Right lobe of liver (tissue), 6 donors: ENCODE measurements at regions not wholly inside any gene's neighbourhood (a gene's known extent, or its start where the extent isn't known, plus 50 kb on each side); places are given as distances from the start of the nearest gene placed in this dataset.

Experiments
- ATAC-seq, 4 donors: fragments of 200-7000 bp; cut with Tn5 transposase; one replicate each; pipeline ENCODE4 v1.9.1; 2020; ENCODE audit warnings: mild to moderate bottlenecking in 4 of 4, moderate library complexity in 4 of 4
- DNase-seq, 3 donors: peaks; one replicate each; pipeline ENCODE4 v3.0.0-alpha.2; 2020
- H3K27ac ChIP-seq, 3 donors: fragments of 200-600 bp; one replicate each; pipeline ENCODE4 v1.8.0; 2022
- H3K27me3 ChIP-seq, 2 donors: fragments of 200-600 bp; one replicate each; pipeline ENCODE4 v1.8.0; 2022
- H3K36me3 ChIP-seq, 4 donors: fragments of 200-600 bp; sonication (generic) in 1 of 4; one replicate each; pipeline versions ENCODE4 v1.5.1 to v1.8.0; 2017 to 2022; ENCODE audit warnings: control low read depth in 1 of 4
- H3K4me1 ChIP-seq, 4 donors: fragments of 200-600 bp; sonication (generic) in 1 of 4; one replicate each; pipeline versions ENCODE4 v1.5.1 to v1.8.0; 2017 to 2022; ENCODE audit warnings: control low read depth in 1 of 4
- H3K4me3 ChIP-seq, 3 donors: fragments of 200-600 bp; one replicate each; pipeline ENCODE4 v1.8.0; 2022
- H3K9me3 ChIP-seq, 4 donors: fragments of 200-600 bp; sonication (generic) in 1 of 4; one replicate each; pipeline versions ENCODE4 v1.5.1 to v1.8.0; 2017 to 2022; ENCODE audit warnings: control low read depth in 1 of 4
- POLR2A ChIP-seq: fragments of 450-650 bp; IDR thresholded peaks from one replicate; pipeline ENCODE4 v1.6.1; 2017; ENCODE audit warnings: antibody characterized with exemption, mild to moderate bottlenecking
- WGBS: methylation state at CpG from one replicate; pipeline ENCODE4 v1.1.6; 2018; ENCODE audit warnings: low coverage, low lambda C conversion rate; ENCODE audit not compliant: insufficient coverage; ENCODE audit errors: missing lambda C conversion rate; 5-methylcytosine and 5-hydroxymethylcytosine counted together
- intact Hi-C, 2 donors: fragments of 100-400 bp; cut with DNase I; formaldehyde crosslinking; loops; one replicate each; pipeline versions ENCODE4 v1.11.2 to v1.14.1; 2022
- TF ChIP-seq, protein P1 (sequence below), 4 donors: fragments of 200-600 bp in 3 of 4; fragments of 450-650 bp in 1 of 4; IDR thresholded peaks; one replicate each; pipeline versions ENCODE4 v1.5.1 to v1.8.0; 2016 to 2022; ENCODE audit warnings: antibody characterized with exemption in 4 of 4, mild to moderate bottlenecking in 2 of 4
- donor health status: DM: no; HTN: yes; CAD: no.
- donor health status: DM: no; HTN: no; CAD: no.
- donor health status: DM: no; HTN: no; CAD: no.
- donor health status: DM: no; HTN: yes; CAD: no.
- donor health status: DM: no; HTN: yes; CAD: no.

DNA sequence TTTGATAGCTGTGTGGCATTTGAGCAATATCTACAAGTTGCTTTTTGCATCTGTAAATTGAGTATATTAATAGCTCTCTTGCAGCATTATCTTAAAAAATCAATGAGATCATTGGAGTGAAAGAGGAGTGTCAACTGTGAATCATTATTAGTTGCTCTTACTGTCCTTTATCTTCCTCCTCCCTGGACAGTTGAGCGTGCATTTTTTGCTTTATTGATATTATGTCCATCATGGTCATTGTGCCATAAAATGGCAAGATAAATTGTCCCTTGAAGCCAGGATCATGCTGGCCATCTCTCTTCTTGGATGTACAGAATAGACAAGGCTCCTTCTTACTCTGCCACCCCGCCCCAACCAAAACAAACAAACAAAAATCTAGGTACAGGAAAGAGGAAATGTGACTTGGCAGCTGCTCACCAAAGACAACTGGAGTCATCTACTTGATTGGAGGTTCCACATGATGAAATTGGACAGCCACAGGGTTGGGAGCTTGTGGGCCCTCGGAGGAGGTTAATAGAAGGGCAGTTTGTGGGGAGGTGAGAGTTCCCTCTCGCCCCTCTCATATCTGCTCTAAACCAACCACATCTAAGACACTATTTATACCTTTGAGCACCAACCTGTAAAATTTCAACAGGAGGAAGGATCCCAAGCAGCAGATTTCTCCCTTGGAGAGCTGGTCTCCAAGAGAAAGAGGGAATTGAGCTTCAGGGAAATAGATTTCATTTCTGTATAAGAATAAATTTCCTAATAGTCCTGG, 252.7 kb downstream of the SKIDA1 start:
- H3K27me3 ChIP-seq = no peaks in the 10 kb centered on the region
- WGBS = 61% methylated on average over 3 of the region's 4 CpGs
- no peak for ATAC-seq

DNA sequence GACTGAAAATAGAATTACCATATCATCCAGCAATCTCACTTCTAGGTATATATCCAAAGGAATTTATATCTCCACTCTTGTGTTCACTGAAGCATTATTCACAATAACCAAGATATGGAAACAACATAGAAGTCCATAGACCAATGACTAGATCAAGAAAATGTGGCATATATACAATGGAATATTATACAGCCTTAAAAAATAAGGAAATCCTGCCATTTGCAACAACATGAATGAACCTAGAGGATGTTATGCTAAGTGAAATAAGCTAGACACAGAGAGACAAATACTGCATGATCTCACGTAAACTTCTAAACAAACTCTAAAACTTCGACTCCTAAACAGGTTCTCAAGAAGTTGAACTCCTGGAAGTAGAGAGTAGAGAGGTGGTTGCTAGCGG, 254.5 kb downstream of the SKIDA1 start:
- Histone ChIP-seq H3K36me3 (no peaks in the 10 kb centered on the region), H3K4me3 (no peak overlapping the region), H3K4me1 (no peaks in the 10 kb centered on the region), H3K9me3 (no peaks in the 10 kb centered on the region), H3K27me3 (no peaks in the 10 kb centered on the region), H3K27ac (no peak overlapping the region)
- WGBS = 89% methylated on average over 3 of the region's 3 CpGs
- no peak for TF ChIP-seq POLR2A
- TF ChIP-seq, protein P1, sequence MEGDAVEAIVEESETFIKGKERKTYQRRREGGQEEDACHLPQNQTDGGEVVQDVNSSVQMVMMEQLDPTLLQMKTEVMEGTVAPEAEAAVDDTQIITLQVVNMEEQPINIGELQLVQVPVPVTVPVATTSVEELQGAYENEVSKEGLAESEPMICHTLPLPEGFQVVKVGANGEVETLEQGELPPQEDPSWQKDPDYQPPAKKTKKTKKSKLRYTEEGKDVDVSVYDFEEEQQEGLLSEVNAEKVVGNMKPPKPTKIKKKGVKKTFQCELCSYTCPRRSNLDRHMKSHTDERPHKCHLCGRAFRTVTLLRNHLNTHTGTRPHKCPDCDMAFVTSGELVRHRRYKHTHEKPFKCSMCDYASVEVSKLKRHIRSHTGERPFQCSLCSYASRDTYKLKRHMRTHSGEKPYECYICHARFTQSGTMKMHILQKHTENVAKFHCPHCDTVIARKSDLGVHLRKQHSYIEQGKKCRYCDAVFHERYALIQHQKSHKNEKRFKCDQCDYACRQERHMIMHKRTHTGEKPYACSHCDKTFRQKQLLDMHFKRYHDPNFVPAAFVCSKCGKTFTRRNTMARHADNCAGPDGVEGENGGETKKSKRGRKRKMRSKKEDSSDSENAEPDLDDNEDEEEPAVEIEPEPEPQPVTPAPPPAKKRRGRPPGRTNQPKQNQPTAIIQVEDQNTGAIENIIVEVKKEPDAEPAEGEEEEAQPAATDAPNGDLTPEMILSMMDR (IDR thresholded peaks at IDR 0.05) = no peak
- intact Hi-C loops = loop anchor here in 1 of 2 donors (5.0 kb wide), 1 partner anchor 194 kb away; no protein-coding TSS in a partner anchor
- DNase-seq (no peak), ATAC-seq (no peak)

More for the DNA sequence above, 252.7 kb downstream of the SKIDA1 start:
- Histone ChIP-seq H3K27ac (no peak overlapping the region), H3K36me3 (no peaks in the 10 kb centered on the region), H3K9me3 (no peaks in the 10 kb centered on the region), H3K4me3 (no peak overlapping the region), H3K4me1 (no peaks in the 10 kb centered on the region)
- intact Hi-C loops = loop anchor here in 1 of 2 donors (5.0 kb wide), 1 partner anchor 196 kb away; no protein-coding TSS in a partner anchor
- DNase-seq = no peak
- TF ChIP-seq POLR2A = no peak
- TF ChIP-seq, protein P1 (IDR thresholded peaks at IDR 0.05) = no peak

GRCh38 chr10:21269289-21269688, 256.2 kb downstream of the SKIDA1 start:
- intact Hi-C loops = loop anchor here (10.0 kb wide), 2 partner anchors 194 to 404 kb away; no protein-coding TSS in a partner anchor

DNA sequence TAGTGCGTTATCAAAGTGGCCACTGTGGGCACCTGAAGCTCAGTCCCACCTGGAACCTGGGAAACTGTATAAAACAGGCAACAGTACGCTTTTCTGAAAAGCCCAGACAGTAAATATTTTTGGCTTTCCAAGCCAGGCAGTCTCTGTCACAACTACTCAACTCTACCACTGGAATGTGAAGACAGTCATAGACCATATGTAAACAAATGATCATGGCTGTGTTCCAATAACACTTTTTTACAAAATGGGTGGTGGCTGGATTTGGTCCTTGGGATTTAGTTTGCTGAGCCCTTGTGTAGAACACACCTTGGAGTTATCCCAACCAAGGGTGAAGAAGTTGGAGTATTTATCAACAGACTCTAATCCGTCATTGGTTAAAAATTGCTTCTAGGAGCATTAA, 259.9 kb downstream of the SKIDA1 start:
- Histone ChIP-seq H3K4me1 (no peaks in the 10 kb centered on the region), H3K27ac (no peak overlapping the region), H3K36me3 (no peaks in the 10 kb centered on the region), H3K4me3 (no peak overlapping the region), H3K27me3 (no peaks in the 10 kb centered on the region), H3K9me3 (no peaks in the 10 kb centered on the region)
- intact Hi-C loops = loop anchor here (10.0 kb wide), 2 partner anchors 191 to 401 kb away; no protein-coding TSS in a partner anchor
- DNase-seq (no peak), ATAC-seq (peak in 1 of 4 donors; percentile 33)
- TF ChIP-seq, protein P1 (IDR thresholded peaks at IDR 0.05) = no peak
- TF ChIP-seq POLR2A = no peak
- 65% methylated on average over 3 of the region's 3 CpGs for WGBS

More at GRCh38 chr10:21269289-21269688, 256.2 kb downstream of the SKIDA1 start:
- Histone ChIP-seq H3K27me3 (no peaks in the 10 kb centered on the region), H3K27ac (no peak overlapping the region), H3K9me3 (no peaks in the 10 kb centered on the region), H3K36me3 (no peaks in the 10 kb centered on the region), H3K4me3 (no peak overlapping the region), H3K4me1 (no peaks in the 10 kb centered on the region)
- TF ChIP-seq POLR2A = no peak
- TF ChIP-seq, protein P1 (IDR thresholded peaks at IDR 0.05) = no peak
- WGBS = 70% methylated on average over 5 of the region's 5 CpGs
- DNase-seq = no peak
- no peak for ATAC-seq
